NCI-H1105 treated with DMSO at 0.1 percent for 48 hours (cell line): ENCODE measurements at regions not wholly inside any gene's neighbourhood (a gene's known extent, or its start where the extent isn't known, plus 50 kb on each side); places are given as distances from the start of the nearest gene placed in this dataset.

Source experiments
- DNase-seq: peaks from one replicate; lab custom pipeline; 2025; lab: John Stamatoyannopoulos, UW

- no peak for DNase-seq
These were observed 1638.3 kb upstream of the LRRTM1 start for GRCh38 chr2:81942876-81943275.

- DNase-seq = no peak
These were observed 1637.7 kb upstream of the LRRTM1 start for GRCh38 chr2:81942136-81942680.

GRCh38 chr2:81940266-81940955 lies 1635.9 kb upstream of the LRRTM1 start:
- no peak for DNase-seq

DNA sequence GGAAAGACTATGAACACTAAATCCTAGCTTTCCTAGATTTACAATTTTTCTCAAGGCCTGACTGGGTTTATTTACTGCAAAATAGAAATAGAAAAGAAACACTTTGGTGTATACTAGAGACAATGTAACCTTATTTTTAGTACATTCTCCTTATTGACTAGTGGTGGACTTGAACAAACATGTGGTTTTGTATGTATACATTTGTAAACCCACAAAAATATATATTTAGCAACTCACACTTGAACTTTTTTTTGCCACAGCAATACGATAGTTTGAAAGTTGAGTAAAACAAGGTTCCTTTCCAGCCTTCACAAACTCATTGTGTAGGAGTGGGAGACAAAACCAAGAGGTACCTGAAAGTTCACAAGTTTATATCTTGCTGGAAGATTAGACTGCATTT lies 1633.4 kb upstream of the LRRTM1 start:
- no peak for DNase-seq

GRCh38 chr2:81903534-81903933 lies 1599.0 kb upstream of the LRRTM1 start:
- no peak for DNase-seq

DNA sequence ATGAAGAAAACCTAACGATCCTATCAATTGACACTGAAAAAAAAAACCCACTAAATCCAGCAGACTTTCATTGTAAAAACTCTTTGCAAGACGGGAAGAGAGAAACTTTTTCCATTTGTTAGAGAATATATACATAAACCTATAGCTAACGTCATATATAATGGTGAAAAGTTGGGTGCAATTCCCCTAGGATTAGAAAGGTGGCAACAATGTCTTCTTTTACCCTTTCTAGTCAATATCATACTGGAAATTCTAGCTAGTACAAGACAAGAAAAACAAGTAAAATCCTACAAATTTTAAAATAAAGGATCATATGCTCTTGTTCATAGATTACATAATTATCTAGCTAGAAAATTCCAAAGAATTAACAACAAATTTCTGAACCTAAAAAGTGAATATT lies 1596.5 kb upstream of the LRRTM1 start:
- no peak for DNase-seq

- no peak for DNase-seq
These were observed 1591.2 kb upstream of the LRRTM1 start for GRCh38 chr2:81895620-81896250.

- no peak for DNase-seq
These were observed 1590.0 kb upstream of the LRRTM1 start for GRCh38 chr2:81894451-81894990.

- no peak for DNase-seq
These were observed 1572.1 kb upstream of the LRRTM1 start for GRCh38 chr2:81876624-81877023.

- DNase-seq = no peak
These were observed 1567.5 kb upstream of the LRRTM1 start for GRCh38 chr2:81872006-81872405.

DNA sequence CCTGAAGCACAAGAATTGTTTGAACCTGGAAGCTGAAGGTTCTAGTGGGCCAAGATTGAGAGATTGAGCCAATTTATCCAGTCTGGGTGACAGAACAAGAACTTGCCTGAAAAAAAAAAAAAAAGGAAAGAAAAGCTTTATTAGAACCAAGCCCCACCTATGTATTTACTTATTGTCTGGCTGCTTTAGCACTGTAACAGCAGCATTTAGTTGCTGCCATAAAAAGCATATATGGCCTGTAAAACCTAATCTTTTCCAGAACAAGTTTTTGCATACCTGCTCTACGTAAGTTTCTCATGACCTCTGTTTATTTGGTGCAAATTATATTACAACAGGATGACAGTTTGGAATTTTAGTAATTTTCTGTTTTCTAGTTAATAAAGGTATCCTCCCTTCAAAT lies 1565.6 kb upstream of the LRRTM1 start:
- DNase-seq = no peak

- no peak for DNase-seq
These were observed 1554.4 kb upstream of the LRRTM1 start for GRCh38 chr2:81858998-81859397.

- DNase-seq = no peak
These were observed 1548.8 kb upstream of the LRRTM1 start for GRCh38 chr2:81853341-81853740.

GRCh38 chr2:81852651-81853050 lies 1548.1 kb upstream of the LRRTM1 start:
- no peak for DNase-seq

DNA sequence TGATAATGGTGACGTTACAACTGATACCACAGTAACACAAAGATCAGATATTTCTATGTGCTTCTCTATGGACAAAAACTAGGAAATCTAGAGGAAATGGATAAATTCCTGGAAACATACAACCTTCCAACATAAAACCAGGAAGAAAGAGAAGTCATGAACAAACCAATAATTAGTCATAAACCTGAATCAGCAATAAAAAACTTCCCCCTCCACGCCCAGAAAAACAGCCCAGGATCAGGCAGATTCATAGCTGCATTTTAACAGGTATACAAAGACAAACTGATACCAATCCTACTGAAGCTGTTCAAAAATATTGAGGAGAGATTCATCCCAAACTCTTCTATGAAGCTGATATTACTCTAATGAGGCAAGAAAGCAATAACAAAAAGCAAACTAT lies 1535.2 kb upstream of the LRRTM1 start:
- no peak for DNase-seq

DNA sequence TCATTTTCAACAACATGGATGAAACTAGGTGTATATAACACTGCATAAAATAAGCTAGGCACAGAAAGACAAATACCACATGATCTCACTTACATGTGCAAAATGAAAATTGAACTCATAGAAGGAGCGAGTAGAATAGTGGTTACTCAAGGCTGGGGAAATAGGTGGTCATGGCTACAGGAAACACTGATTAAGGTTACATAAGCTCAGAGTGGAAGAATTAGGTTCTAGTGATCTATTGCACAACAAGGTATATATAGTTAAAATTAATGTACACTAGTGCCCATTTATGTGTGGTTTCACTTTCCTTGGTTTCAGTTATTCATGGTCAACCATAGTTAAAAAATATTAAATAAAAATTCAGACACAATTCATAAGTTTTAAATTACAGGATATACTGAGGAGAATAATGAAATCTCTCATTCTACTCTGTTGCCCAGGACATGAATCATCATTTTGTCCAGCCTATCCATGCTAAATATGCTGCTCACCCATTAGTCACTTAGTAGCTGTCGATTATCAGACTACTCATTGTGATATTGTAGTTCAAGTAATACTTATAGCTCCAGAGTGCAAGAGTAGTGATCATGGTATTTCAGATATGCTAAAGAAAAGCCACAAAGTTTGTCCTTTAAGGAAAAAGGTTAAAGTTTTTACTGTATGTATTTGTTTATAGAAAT lies 1530.9 kb upstream of the LRRTM1 start:
- no peak for DNase-seq

DNA sequence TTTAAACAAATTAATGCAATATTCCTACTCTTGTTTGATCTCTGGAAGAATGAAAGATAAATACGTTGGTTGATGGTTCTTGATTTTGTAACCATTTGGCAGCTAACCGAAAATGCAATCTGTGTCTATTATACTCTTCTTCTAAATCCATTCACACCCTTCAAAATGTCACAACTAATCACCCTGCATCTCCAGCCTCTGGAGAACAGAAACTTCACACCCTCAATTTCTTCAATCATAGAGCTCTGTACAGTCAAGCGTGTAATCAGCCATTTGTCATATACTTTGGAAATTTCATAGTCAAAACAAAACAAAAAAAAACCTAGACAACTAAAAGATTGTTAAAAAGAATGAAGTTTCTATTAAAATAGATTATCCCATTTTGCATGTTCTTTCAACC lies 1482.3 kb upstream of the LRRTM1 start:
- no peak for DNase-seq

DNA sequence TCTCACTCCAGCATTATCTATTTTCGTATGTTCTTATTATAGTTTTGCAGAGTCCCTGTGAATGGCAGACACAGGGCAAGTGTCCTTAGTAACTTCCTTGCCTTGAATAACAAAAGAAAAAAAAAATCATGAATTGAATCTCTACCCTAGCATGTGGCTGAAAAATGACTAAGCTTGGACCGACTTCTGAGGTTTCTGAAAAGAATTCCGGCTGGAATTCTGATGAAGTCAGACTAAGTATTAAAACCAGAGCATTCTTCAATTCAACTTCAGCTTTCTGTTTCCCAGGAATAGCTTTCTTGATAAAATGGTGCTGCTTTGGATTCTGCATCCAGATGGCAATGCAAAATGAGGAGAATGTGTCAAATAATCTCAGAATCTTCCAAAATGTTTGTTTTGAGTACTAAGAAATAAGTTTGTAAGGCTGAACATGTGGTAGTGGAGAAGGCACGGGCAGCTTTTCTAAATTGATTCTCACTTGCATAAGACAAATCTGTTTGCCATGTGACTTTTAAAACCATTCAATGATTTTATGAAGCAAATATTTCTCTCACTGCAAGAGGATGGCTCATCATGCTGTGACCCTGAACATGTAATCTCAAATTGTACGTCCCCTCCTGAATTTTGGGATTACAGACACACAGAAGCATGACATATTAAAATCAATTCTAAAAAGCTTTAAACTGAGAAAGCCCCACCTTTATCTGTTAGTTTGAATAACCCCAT lies 1462.8 kb upstream of the LRRTM1 start:
- no peak for DNase-seq

DNA sequence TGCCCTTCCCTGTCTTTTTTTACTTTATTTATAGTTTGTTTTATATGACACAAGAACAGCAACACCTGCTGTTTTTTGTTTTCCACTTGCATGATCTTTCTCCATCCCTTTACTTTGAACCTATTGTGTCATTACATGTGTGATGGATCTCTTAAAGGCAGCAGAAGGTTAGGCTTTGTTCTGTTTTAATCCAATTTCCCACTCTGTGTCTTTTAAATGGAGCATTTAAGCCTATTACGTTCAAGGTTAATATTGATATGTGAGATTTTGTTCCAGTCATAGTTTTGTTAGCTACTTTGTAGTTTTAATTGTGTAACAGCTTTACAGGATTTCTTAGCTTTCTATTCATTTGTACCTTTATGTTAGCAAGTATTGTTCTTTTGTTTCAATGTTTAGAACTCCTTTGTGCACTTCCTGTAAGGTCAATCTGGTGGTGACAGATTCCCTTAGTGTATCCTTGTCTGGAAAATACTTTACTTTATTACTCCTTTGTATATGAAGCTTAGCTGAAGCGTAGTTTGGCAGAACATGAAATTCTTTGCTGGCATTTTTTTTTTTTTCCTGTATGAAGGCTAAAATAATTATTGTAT lies 1443.0 kb upstream of the LRRTM1 start:
- no peak for DNase-seq

- no peak for DNase-seq
These were observed 1435.4 kb upstream of the LRRTM1 start for GRCh38 chr2:81739966-81740365.

GRCh38 chr2:81734981-81735380 lies 1430.4 kb upstream of the LRRTM1 start:
- DNase-seq = no peak

DNA sequence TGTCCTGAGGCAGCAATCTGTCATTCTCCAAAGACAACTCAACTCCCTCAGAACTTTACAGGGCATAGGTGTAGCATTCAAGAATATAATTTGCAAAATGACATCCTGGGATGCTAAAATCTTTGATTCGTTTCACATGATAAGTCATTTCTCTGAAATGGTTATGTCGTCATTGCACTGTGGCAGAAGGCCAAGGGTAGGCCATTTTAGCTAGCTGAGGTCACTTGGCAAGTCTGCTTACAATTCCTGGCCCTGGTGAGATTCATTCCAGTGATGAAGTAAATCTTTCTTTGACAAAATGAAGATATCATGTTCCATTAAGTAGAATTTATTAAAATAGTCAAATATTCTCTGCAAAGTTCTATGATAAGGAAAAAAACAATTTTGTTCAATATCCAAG lies 1410.3 kb upstream of the LRRTM1 start:
- no peak for DNase-seq
